K562 (cell line): ENCODE measurements at regions not wholly inside any gene's neighbourhood (a gene's known extent, or its start where the extent isn't known, plus 50 kb on each side); places are given as distances from the start of the nearest gene placed in this dataset.

Experiments used
- ATAC-seq: fragments of 200-7000 bp; cut with Tn5 transposase; 3 replicates; pipeline ENCODE4 v1.9.1; 2020; ENCODE audit warnings: moderate library complexity
- BruUV-seq: library from RNA; stranded (reverse); fragments of 400-500 nt; replicated peaks from 2 replicates; lab custom pipeline; 2021; lab: Mats Ljungman, UMichigan
- CTCF ChIA-PET: fragments of 300-600 bp; formaldehyde crosslinking; extraction: SDS; loops from one replicate; lab custom pipeline; 2021; ENCODE audit warnings: low intra/inter-chr PET ratio; lab: Yijun Ruan, JAX
- POLR2A ChIA-PET: fragments of 300-600, 350-650 bp; sonication (Branson Sonifier 250); formaldehyde crosslinking; extraction: SDS; loops from one replicate; lab custom pipeline; 2021; ENCODE audit warnings: antibody characterized with exemption, inconsistent platforms; lab: Yijun Ruan, JAX
- DNase-seq, 4 experiments: peaks; one replicate each; pipeline versions ENCODE4 v3.0.0 to v3.0.0-alpha.2; 2011 to 2018; ENCODE audit warnings: low spot score in 3 of 4, mixed read lengths in 3 of 4; ENCODE audit errors: extremely low read depth in 1 of 4
- FAIRE-seq: peaks from 2 replicates; lab custom pipeline; 2011; peaks lifted over from hg19 to GRCh38; lab: Jason Lieb, UNC
- H2AFZ ChIP-seq: 2 replicates; pipeline ENCODE4 v1.6.0; 2011; ENCODE audit warnings: low read depth, low read length, control low read depth, inconsistent platforms
- H3K27ac ChIP-seq: fragments of 200-600 bp; 3 replicates; pipeline ENCODE4 v1.8.0; 2011; ENCODE audit warnings: low read depth, mild to moderate bottlenecking, control low read depth, inconsistent platforms, low read length, moderate library complexity, mixed read lengths; ENCODE audit errors: extremely low read depth
- H3K27me3 ChIP-seq, 2 experiments: fragments of 300-600 bp in 1 of 2; 2 replicates in 1 of 2; 3 replicates in 1 of 2; pipeline versions ENCODE4 v1.6.0 to v1.8.0; 2011; ENCODE audit warnings: inconsistent platforms in 2 of 2, low read length in 2 of 2, mild to moderate bottlenecking in 1 of 2, mixed read lengths in 1 of 2, moderate library complexity in 1 of 2; ENCODE audit not compliant: control insufficient read depth in 2 of 2, insufficient read depth in 2 of 2
- H3K36me3 ChIP-seq: fragments of 300-600 bp; 3 replicates; pipeline ENCODE4 v1.8.0; 2011; ENCODE audit warnings: mild to moderate bottlenecking, low read length, inconsistent platforms; ENCODE audit not compliant: control insufficient read depth, insufficient read depth
- H3K4me1 ChIP-seq, 2 experiments: fragments of 200-600 bp in 1 of 2; replicated peaks in 1 of 2; 2 replicates in 1 of 2; 3 replicates in 1 of 2; pipeline versions ENCODE4 v1.5.1 to v1.8.0; 2011; ENCODE audit warnings: inconsistent platforms in 2 of 2, low read length in 2 of 2, mild to moderate bottlenecking in 1 of 2, mixed read lengths in 1 of 2, moderate library complexity in 1 of 2; ENCODE audit not compliant: control insufficient read depth in 2 of 2, insufficient read depth in 2 of 2
- H3K4me2 ChIP-seq: 2 replicates; pipeline ENCODE4 v1.6.1; 2011; ENCODE audit warnings: low read length, control low read depth, inconsistent platforms, mixed read lengths; ENCODE audit not compliant: insufficient read depth
- H3K4me3 ChIP-seq: fragments of 200-600 bp; sonication (generic), shearing (Covaris generic); 2 replicates; pipeline ENCODE4 v1.5.1; 2016; ENCODE audit warnings: control low read depth, inconsistent platforms
- H3K79me2 ChIP-seq: fragments of 200-600 bp; 3 replicates; pipeline ENCODE4 v1.8.0; 2011; ENCODE audit warnings: low read length, inconsistent platforms; ENCODE audit not compliant: control insufficient read depth, insufficient read depth
- H3K9ac ChIP-seq, 2 experiments: 2 replicates each; pipeline versions ENCODE4 v1.6.0 to v1.6.1; 2011; ENCODE audit warnings: low read depth in 2 of 2, low read length in 2 of 2, control low read depth in 1 of 2, inconsistent platforms in 1 of 2, mild to moderate bottlenecking in 1 of 2, mixed read lengths in 1 of 2; ENCODE audit not compliant: insufficient read depth in 1 of 2
- H3K9me1 ChIP-seq: one replicate; pipeline ENCODE4 v1.6.0; 2011; ENCODE audit warnings: inconsistent platforms, mild to moderate bottlenecking, low read length, moderate library complexity; ENCODE audit not compliant: control insufficient read depth, insufficient read depth
- H3K9me3 ChIP-seq: replicated peaks from 2 replicates; pipeline ENCODE4 v1.5.1; 2011; ENCODE audit warnings: low read depth, low read length, inconsistent platforms; ENCODE audit not compliant: control insufficient read depth, insufficient read depth
- H4K20me1 ChIP-seq: replicated peaks from 2 replicates; pipeline ENCODE4 v1.6.1; 2011; ENCODE audit warnings: low read length, inconsistent platforms, mixed read lengths; ENCODE audit not compliant: control insufficient read depth, insufficient read depth
- CHD2 ChIP-seq: IDR thresholded peaks from 2 replicates; pipeline ENCODE4 v1.6.1; 2011; ENCODE audit warnings: low read depth, low read length
- ETV5 ChIP-seq: sonication (generic); formaldehyde crosslinking; IDR thresholded peaks from 2 replicates; pipeline ENCODE4 v1.4.0; 2020; ENCODE audit warnings: low read depth, mild to moderate bottlenecking, missing genetic modification reagents
- FOXK2 ChIP-seq, 2 experiments: fragments of 450-650 bp; IDR thresholded peaks in 1 of 2; conservative IDR thresholded peaks in 1 of 2; 2 replicates each; pipeline ENCODE4 v1.6.1; 2016; ENCODE audit warnings: low read depth in 2 of 2, mild to moderate bottlenecking in 1 of 2
- FOXP1 ChIP-seq: sonication (generic); formaldehyde crosslinking; IDR thresholded peaks from 2 replicates; pipeline ENCODE4 v1.8.0; 2022; ENCODE audit warnings: mild to moderate bottlenecking, missing genetic modification reagents
- KLF10 ChIP-seq: fragments of 250-450 bp; sonication (Bioruptor Pico); IDR thresholded peaks from 2 replicates; pipeline ENCODE4 v1.6.1; 2021; ENCODE audit warnings: matching md5 sums
- MCM5 ChIP-seq: fragments of 450-650 bp; IDR thresholded peaks from 2 replicates; pipeline ENCODE4 v1.6.1; 2016; ENCODE audit warnings: low read depth
- MCM7 ChIP-seq, 2 experiments: fragments of 450-650 bp; IDR thresholded peaks; 2 replicates each; pipeline ENCODE4 v1.6.1; 2016 to 2018
- NBN ChIP-seq: fragments of 450-650 bp; IDR thresholded peaks from 2 replicates; pipeline ENCODE4 v1.6.1; 2016; ENCODE audit warnings: low read depth, mild to moderate bottlenecking
- ZNF253 ChIP-seq: fragments of 250-450 bp; sonication (Bioruptor Pico); conservative IDR thresholded peaks from 2 replicates; pipeline ENCODE4 v1.6.1; 2021; ENCODE audit warnings: mild to moderate bottlenecking
- ZNF282 ChIP-seq: sonication (generic); formaldehyde crosslinking; IDR thresholded peaks from 2 replicates; pipeline ENCODE4 v1.8.1; 2023; ENCODE audit warnings: missing genetic modification reagents
- WGBS: fragments of 100-300 bp; shearing (Covaris generic); methylation state at CpG from one replicate; pipeline ENCODE4 v1.1.6; 2016; ENCODE audit warnings: low coverage, mixed read lengths; ENCODE audit not compliant: insufficient coverage; ENCODE audit errors: missing lambda C conversion rate; 5-methylcytosine and 5-hydroxymethylcytosine counted together
- in situ Hi-C: fragments of 300-500 bp; cut with MboI; formaldehyde crosslinking; loops from 4 replicates; pipeline ENCODE4 v1.15.0; 2018; ENCODE audit warnings: inconsistent platforms, mixed read lengths
- intact Hi-C: fragments of 100-400 bp; cut with micrococcal nuclease; formaldehyde crosslinking; loops from 2 replicates; pipeline ENCODE4 v1.14.2; 2022
- TF ChIP-seq, protein P1 (sequence below): fragments of 450-650 bp; IDR thresholded peaks from 2 replicates; pipeline ENCODE4 v1.7.1; 2018; ENCODE audit warnings: mild to moderate bottlenecking, low read depth; ENCODE audit not compliant: partially characterized antibody
- TF ChIP-seq, protein P2 (sequence below): sonication (generic); formaldehyde crosslinking; IDR thresholded peaks from 2 replicates; pipeline ENCODE4 v1.8.1; 2023; ENCODE audit warnings: mild to moderate bottlenecking, missing genetic modification reagents

DNA sequence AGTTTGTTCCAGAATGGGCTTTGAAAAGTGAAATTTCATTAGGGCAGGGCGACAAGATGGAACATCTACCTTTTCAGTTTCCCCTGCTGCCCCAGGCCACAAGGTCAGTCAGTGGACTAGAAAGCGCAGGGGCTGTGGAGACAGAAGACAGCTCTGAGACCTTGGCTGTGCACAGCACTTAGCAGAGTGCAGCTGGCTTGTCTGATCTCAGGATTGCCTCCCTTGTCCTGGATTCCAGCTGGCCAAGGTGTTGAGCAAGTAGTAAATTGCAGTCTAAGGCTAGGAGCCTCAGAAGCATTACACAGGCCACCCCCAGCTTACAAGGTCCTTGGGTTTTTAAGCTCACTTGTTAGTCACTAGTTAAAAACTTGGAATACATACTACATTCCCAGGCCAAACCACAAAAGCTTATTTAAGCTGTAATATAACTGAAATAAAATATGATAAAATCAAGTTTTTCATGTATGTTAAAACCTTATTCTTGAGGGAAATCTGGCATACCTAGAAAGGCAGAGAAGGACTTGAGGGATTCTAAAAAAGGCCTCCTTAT is 67.3 kb upstream of the NPY start:
- no peak overlapping the region for H3K4me3 ChIP-seq
- H3K27ac ChIP-seq: no peak overlapping the region
- no peak for FAIRE-seq
- H3K4me2 ChIP-seq: no peak overlapping the region
- ChIA-PET POLR2A (interaction anchor here (0.7 kb wide), 1 partner anchor 499 kb away, joined by 3 read pairs; no protein-coding TSS in a partner anchor), CTCF (no interaction called here)
- 0% methylated on average over 2 of the region's 2 CpGs for WGBS
- H4K20me1 ChIP-seq: no peaks in the 10 kb centered on the region
- DNase-seq: no peak
- no peaks in the 10 kb centered on the region for H3K36me3 ChIP-seq
- no peaks in the 10 kb centered on the region for H3K79me2 ChIP-seq
- H3K27me3 ChIP-seq: peaks cover 2 to 4% of the 10 kb centered on the region in 2 experiments; a peak in 4 of 5 replicates
- no peak overlapping the region for H3K9ac ChIP-seq
- no TSS peak for BruUV-seq
- no peaks in the 10 kb centered on the region for H3K4me1 ChIP-seq
- no peaks in the 10 kb centered on the region for H3K9me1 ChIP-seq
- H3K9me3 ChIP-seq: no peaks in the 10 kb centered on the region
- no peak overlapping the region for H2AFZ ChIP-seq
- in situ Hi-C loops: no loop called here
- intact Hi-C loops: no loop called here
- no peak for ATAC-seq
- TF ChIP-seq, protein P1, sequence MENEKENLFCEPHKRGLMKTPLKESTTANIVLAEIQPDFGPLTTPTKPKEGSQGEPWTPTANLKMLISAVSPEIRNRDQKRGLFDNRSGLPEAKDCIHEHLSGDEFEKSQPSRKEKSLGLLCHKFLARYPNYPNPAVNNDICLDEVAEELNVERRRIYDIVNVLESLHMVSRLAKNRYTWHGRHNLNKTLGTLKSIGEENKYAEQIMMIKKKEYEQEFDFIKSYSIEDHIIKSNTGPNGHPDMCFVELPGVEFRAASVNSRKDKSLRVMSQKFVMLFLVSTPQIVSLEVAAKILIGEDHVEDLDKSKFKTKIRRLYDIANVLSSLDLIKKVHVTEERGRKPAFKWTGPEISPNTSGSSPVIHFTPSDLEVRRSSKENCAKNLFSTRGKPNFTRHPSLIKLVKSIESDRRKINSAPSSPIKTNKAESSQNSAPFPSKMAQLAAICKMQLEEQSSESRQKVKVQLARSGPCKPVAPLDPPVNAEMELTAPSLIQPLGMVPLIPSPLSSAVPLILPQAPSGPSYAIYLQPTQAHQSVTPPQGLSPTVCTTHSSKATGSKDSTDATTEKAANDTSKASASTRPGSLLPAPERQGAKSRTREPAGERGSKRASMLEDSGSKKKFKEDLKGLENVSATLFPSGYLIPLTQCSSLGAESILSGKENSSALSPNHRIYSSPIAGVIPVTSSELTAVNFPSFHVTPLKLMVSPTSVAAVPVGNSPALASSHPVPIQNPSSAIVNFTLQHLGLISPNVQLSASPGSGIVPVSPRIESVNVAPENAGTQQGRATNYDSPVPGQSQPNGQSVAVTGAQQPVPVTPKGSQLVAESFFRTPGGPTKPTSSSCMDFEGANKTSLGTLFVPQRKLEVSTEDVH: no peak
- TF ChIP-seq FOXK2 (conservative IDR thresholded peaks at IDR 0.05 in 1 of 2, IDR thresholded peaks at IDR 0.05 in 1 of 2; ENCODE audit: low read depth in 2 of 2) (no peak), NBN (no peak), ZNF253 (no peak), ETV5 (CRISPR knock-in tag) (no peak), CHD2 (no peak), MCM7 (IDR thresholded peaks at IDR 0.05) (no peak), MCM5 (no peak), FOXP1 (no peak), ZNF282 (CRISPR knock-in tag) (no peak), KLF10 (CRISPR knock-in tag) (no peak)
- TF ChIP-seq, protein P2, sequence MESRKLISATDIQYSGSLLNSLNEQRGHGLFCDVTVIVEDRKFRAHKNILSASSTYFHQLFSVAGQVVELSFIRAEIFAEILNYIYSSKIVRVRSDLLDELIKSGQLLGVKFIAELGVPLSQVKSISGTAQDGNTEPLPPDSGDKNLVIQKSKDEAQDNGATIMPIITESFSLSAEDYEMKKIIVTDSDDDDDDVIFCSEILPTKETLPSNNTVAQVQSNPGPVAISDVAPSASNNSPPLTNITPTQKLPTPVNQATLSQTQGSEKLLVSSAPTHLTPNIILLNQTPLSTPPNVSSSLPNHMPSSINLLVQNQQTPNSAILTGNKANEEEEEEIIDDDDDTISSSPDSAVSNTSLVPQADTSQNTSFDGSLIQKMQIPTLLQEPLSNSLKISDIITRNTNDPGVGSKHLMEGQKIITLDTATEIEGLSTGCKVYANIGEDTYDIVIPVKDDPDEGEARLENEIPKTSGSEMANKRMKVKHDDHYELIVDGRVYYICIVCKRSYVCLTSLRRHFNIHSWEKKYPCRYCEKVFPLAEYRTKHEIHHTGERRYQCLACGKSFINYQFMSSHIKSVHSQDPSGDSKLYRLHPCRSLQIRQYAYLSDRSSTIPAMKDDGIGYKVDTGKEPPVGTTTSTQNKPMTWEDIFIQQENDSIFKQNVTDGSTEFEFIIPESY (CRISPR knock-in tag): no peak
- TF ChIP-seq, all 486 proteins: peak for 0
